BLaER1 treated with 17β-estradiol and CSF1 and Interleukin-3, amounts not matched to agents 10 nM and 100 nM (cell line): ENCODE measurements at regions not wholly inside any gene's neighbourhood (a gene's known extent, or its start where the extent isn't known, plus 50 kb on each side); places are given as distances from the start of the nearest gene placed in this dataset.

Experiments used
- H3K27ac ChIP-seq, 11 experiments: shearing (Covaris generic); formaldehyde crosslinking; 2 replicates each; pipeline ENCODE4 v1.8.1; 2022
- H3K27me3 ChIP-seq, 11 experiments: shearing (Covaris generic); formaldehyde crosslinking; 2 replicates each; pipeline ENCODE4 v1.8.1; 2022
- H3K36me3 ChIP-seq, 11 experiments: shearing (Covaris generic); formaldehyde crosslinking; 2 replicates each; pipeline ENCODE4 v1.8.1; 2022
- H3K4me1 ChIP-seq, 10 experiments: shearing (Covaris generic); formaldehyde crosslinking; 2 replicates each; pipeline ENCODE4 v1.8.1; 2022
- H3K4me2 ChIP-seq, 11 experiments: shearing (Covaris generic); formaldehyde crosslinking; 2 replicates each; pipeline ENCODE4 v1.8.1; 2022
- H3K4me3 ChIP-seq, 10 experiments: shearing (Covaris generic); formaldehyde crosslinking; 2 replicates each; pipeline ENCODE4 v1.8.1; 2022
- H3K9ac ChIP-seq, 11 experiments: shearing (Covaris generic); formaldehyde crosslinking; 2 replicates each; pipeline ENCODE4 v1.8.1; 2022
- H3K9me3 ChIP-seq, 11 experiments: shearing (Covaris generic); formaldehyde crosslinking; replicated peaks in 1 of 11; 2 replicates each; pipeline ENCODE4 v1.8.1; 2022
- H4K20me1 ChIP-seq, 11 experiments: shearing (Covaris generic); formaldehyde crosslinking; 2 replicates each; pipeline ENCODE4 v1.8.1; 2022
- Cebpa-rat ChIP-seq, 11 experiments: shearing (Covaris generic); IDR thresholded peaks; 2 replicates each; pipeline ENCODE4 v1.8.1; 2022

GRCh38 chr5:7214906-7215416 lies 181.0 kb upstream of the ADCY2 start:
- H3K9me3 ChIP-seq, result no peaks in the 10 kb centered on the region
- H3K27me3 ChIP-seq, result no peaks in the 10 kb centered on the region
- TF ChIP-seq Cebpa-rat (IDR thresholded peaks at IDR 0.05), result no peak
- H4K20me1 ChIP-seq, result no peaks in the 10 kb centered on the region
- H3K9ac ChIP-seq, result no peak overlapping the region
- no peak overlapping the region for H3K4me3 ChIP-seq
- no peak overlapping the region for H3K27ac ChIP-seq
- H3K4me2 ChIP-seq, result no peak overlapping the region
- no peaks in the 10 kb centered on the region for H3K36me3 ChIP-seq
- H3K4me1 ChIP-seq, result peaks cover 0 to 15% (median 0%) of the 10 kb centered on the region in 10 experiments; a peak in 2 of 20 replicates

GRCh38 chr5:7218141-7218540 lies 177.8 kb upstream of the ADCY2 start:
- no peak for TF ChIP-seq Cebpa-rat (IDR thresholded peaks at IDR 0.05)
- Histone ChIP-seq H3K4me3 (no peak overlapping the region), H3K27ac (no peak overlapping the region), H4K20me1 (no peaks in the 10 kb centered on the region), H3K36me3 (no peaks in the 10 kb centered on the region), H3K9me3 (no peaks in the 10 kb centered on the region), H3K4me2 (no peak overlapping the region), H3K4me1 (peaks cover 0 to 11% (median 0%) of the 10 kb centered on the region in 10 experiments; a peak in 2 of 20 replicates), H3K9ac (no peak overlapping the region), H3K27me3 (no peaks in the 10 kb centered on the region)

- H3K27ac ChIP-seq, result no peak overlapping the region
- H3K36me3 ChIP-seq, result no peaks in the 10 kb centered on the region
- no peaks in the 10 kb centered on the region for H4K20me1 ChIP-seq
- H3K4me3 ChIP-seq, result no peak overlapping the region
- no peak for TF ChIP-seq Cebpa-rat (IDR thresholded peaks at IDR 0.05)
- H3K9ac ChIP-seq, result no peak overlapping the region
- no peaks in the 10 kb centered on the region for H3K27me3 ChIP-seq
- H3K9me3 ChIP-seq, result no peaks in the 10 kb centered on the region
- no peak overlapping the region for H3K4me2 ChIP-seq
- H3K4me1 ChIP-seq, result peaks cover 0 to 11% (median 0%) of the 10 kb centered on the region in 10 experiments; a peak in 2 of 20 replicates
Observed at GRCh38 chr5:7220156-7220555, 175.8 kb upstream of the ADCY2 start.

- H4K20me1 ChIP-seq, result no peaks in the 10 kb centered on the region
- H3K4me2 ChIP-seq, result no peak overlapping the region
- H3K9me3 ChIP-seq, result no peaks in the 10 kb centered on the region
- H3K27ac ChIP-seq, result no peak overlapping the region
- H3K27me3 ChIP-seq, result no peaks in the 10 kb centered on the region
- H3K4me1 ChIP-seq, result peaks cover 0 to 9% (median 0%) of the 10 kb centered on the region in 10 experiments; a peak in 2 of 20 replicates
- H3K36me3 ChIP-seq, result no peaks in the 10 kb centered on the region
- no peak overlapping the region for H3K4me3 ChIP-seq
- no peak for TF ChIP-seq Cebpa-rat (IDR thresholded peaks at IDR 0.05)
- H3K9ac ChIP-seq, result no peak overlapping the region
Observed at GRCh38 chr5:7221041-7221440, 174.9 kb upstream of the ADCY2 start.

GRCh38 chr5:7225826-7226225 lies 170.1 kb upstream of the ADCY2 start:
- H3K27ac ChIP-seq, result no peak overlapping the region
- H3K4me3 ChIP-seq, result no peak overlapping the region
- no peaks in the 10 kb centered on the region for H3K27me3 ChIP-seq
- peaks cover 0 to 12% (median 3%) of the 10 kb centered on the region in 11 experiments; a peak in 8 of 22 replicates for H3K9me3 ChIP-seq
- no peaks in the 10 kb centered on the region for H3K4me1 ChIP-seq
- no peak overlapping the region for H3K4me2 ChIP-seq
- TF ChIP-seq Cebpa-rat (IDR thresholded peaks at IDR 0.05), result no peak
- H3K36me3 ChIP-seq, result no peaks in the 10 kb centered on the region
- H3K9ac ChIP-seq, result no peak overlapping the region
- no peaks in the 10 kb centered on the region for H4K20me1 ChIP-seq

GRCh38 chr5:7242118-7242710 lies 153.7 kb upstream of the ADCY2 start:
- Histone ChIP-seq H3K4me1 (peaks cover 0 to 12% (median 2%) of the 10 kb centered on the region in 10 experiments; a peak in 8 of 20 replicates), H3K4me3 (no peak overlapping the region), H3K27me3 (no peaks in the 10 kb centered on the region), H4K20me1 (no peaks in the 10 kb centered on the region), H3K36me3 (no peaks in the 10 kb centered on the region), H3K9ac (no peak overlapping the region), H3K4me2 (no peak overlapping the region), H3K27ac (no peak overlapping the region), H3K9me3 (no peaks in the 10 kb centered on the region)
- TF ChIP-seq Cebpa-rat (IDR thresholded peaks at IDR 0.05), result no peak

- Histone ChIP-seq H3K27me3 (no peaks in the 10 kb centered on the region), H3K4me1 (peaks cover 0 to 30% (median 4%) of the 10 kb centered on the region in 10 experiments; a peak in 8 of 20 replicates), H3K4me3 (no peak overlapping the region), H3K4me2 (no peak overlapping the region), H4K20me1 (no peaks in the 10 kb centered on the region), H3K9ac (no peak overlapping the region), H3K9me3 (no peaks in the 10 kb centered on the region), H3K36me3 (no peaks in the 10 kb centered on the region), H3K27ac (no peak overlapping the region)
- TF ChIP-seq Cebpa-rat (IDR thresholded peaks at IDR 0.05), result no peak
Observed at GRCh38 chr5:7244208-7244607, 151.7 kb upstream of the ADCY2 start.

GRCh38 chr5:7245121-7245651 lies 150.8 kb upstream of the ADCY2 start:
- Histone ChIP-seq H3K4me3 (no peak overlapping the region), H3K27me3 (no peaks in the 10 kb centered on the region), H3K9me3 (no peaks in the 10 kb centered on the region), H3K9ac (no peak overlapping the region), H3K4me1 (peaks cover 0 to 40% (median 5%) of the 10 kb centered on the region in 10 experiments; a peak in 9 of 20 replicates), H3K27ac (no peak overlapping the region), H3K36me3 (no peaks in the 10 kb centered on the region), H3K4me2 (no peak overlapping the region), H4K20me1 (no peaks in the 10 kb centered on the region)
- no peak for TF ChIP-seq Cebpa-rat (IDR thresholded peaks at IDR 0.05)

GRCh38 chr5:7246287-7246686 lies 149.7 kb upstream of the ADCY2 start:
- H3K4me2 ChIP-seq, result peak overlapping the region in 2 of 11 experiments; percentile 68 to 77; a peak in 2 of 22 replicates
- no peak overlapping the region for H3K4me3 ChIP-seq
- H3K27ac ChIP-seq, result no peak overlapping the region

More at GRCh38 chr5:7246287-7246686, 149.7 kb upstream of the ADCY2 start:
- H3K9ac ChIP-seq, result no peak overlapping the region
- no peaks in the 10 kb centered on the region for H3K9me3 ChIP-seq
- no peaks in the 10 kb centered on the region for H3K27me3 ChIP-seq
- H3K4me1 ChIP-seq, result peaks cover 0 to 41% (median 10%) of the 10 kb centered on the region in 10 experiments; a peak in 9 of 20 replicates
- TF ChIP-seq Cebpa-rat (IDR thresholded peaks at IDR 0.05), result no peak
- no peaks in the 10 kb centered on the region for H3K36me3 ChIP-seq
- H4K20me1 ChIP-seq, result no peaks in the 10 kb centered on the region
